BE2C (cell line): ENCODE measurements at regions not wholly inside any gene's neighbourhood (a gene's known extent, or its start where the extent isn't known, plus 50 kb on each side); places are given as distances from the start of the nearest gene placed in this dataset.

Experiments used
- DNase-seq: peaks from one replicate; pipeline ENCODE4 v3.0.0-alpha.2; 2020
- H3K27me3 ChIP-seq: fragments of 250-450 bp; sonication (Bioruptor Pico); 2 replicates; pipeline ENCODE4 v1.5.1; 2020; ENCODE audit warnings: mild to moderate bottlenecking
- H3K36me3 ChIP-seq: fragments of 250-450 bp; sonication (Bioruptor Pico); 2 replicates; pipeline ENCODE4 v1.5.1; 2020; ENCODE audit warnings: mild to moderate bottlenecking
- H3K4me1 ChIP-seq: fragments of 250-450 bp; sonication (Bioruptor Pico); 2 replicates; pipeline ENCODE4 v1.5.1; 2020
- H3K4me3 ChIP-seq: 2 replicates; pipeline ENCODE4 v1.5.1; 2011; ENCODE audit warnings: low read depth, low read length
- H3K9me3 ChIP-seq: fragments of 250-450 bp; sonication (Bioruptor Pico); 2 replicates; pipeline ENCODE4 v1.5.1; 2020
- TF ChIP-seq, protein P1 (sequence below): IDR thresholded peaks from 2 replicates; pipeline ENCODE4 v1.5.1; 2012; ENCODE audit warnings: mild to moderate bottlenecking, low read depth, low read length

DNA sequence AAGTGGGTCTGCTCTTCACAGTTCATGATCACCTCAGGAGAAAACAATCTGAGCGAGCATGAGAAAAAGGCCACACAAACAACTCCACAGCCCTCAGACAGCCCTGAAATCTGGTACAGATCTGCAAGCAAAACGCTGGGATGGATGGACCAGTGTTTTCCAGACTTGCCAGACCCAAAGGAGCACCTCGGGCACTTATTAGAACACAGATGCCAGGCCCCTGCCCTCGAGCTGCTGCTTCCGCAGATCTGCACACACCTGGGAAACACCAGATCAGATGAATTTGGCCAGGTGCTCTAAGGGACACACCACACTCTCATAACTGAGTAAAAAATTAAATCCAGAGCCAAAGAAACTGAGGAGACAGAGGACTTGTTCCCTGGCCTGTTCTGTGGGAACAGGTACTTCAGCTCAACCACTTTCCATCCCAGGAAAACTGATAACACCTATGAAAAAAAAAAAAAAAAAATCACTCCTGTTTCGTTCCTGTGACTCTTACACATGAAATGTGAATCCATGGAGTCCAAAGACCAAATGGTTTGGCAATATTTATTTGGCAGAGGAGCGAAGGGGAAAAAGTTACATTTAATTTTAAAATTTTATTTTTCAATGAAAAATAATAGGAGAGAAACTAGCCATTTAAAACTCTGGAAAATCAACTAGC lies 202.9 kb upstream of the ESRRG start:
- Histone ChIP-seq H3K36me3 (no peaks in the 10 kb centered on the region), H3K9me3 (no peaks in the 10 kb centered on the region), H3K4me3 (no peak overlapping the region), H3K27me3 (peaks cover 13% of the 10 kb centered on the region), H3K4me1 (no peaks in the 10 kb centered on the region)
- DNase-seq, result peak; percentile 11
- TF ChIP-seq, protein P1, sequence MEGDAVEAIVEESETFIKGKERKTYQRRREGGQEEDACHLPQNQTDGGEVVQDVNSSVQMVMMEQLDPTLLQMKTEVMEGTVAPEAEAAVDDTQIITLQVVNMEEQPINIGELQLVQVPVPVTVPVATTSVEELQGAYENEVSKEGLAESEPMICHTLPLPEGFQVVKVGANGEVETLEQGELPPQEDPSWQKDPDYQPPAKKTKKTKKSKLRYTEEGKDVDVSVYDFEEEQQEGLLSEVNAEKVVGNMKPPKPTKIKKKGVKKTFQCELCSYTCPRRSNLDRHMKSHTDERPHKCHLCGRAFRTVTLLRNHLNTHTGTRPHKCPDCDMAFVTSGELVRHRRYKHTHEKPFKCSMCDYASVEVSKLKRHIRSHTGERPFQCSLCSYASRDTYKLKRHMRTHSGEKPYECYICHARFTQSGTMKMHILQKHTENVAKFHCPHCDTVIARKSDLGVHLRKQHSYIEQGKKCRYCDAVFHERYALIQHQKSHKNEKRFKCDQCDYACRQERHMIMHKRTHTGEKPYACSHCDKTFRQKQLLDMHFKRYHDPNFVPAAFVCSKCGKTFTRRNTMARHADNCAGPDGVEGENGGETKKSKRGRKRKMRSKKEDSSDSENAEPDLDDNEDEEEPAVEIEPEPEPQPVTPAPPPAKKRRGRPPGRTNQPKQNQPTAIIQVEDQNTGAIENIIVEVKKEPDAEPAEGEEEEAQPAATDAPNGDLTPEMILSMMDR, result no peak

DNA sequence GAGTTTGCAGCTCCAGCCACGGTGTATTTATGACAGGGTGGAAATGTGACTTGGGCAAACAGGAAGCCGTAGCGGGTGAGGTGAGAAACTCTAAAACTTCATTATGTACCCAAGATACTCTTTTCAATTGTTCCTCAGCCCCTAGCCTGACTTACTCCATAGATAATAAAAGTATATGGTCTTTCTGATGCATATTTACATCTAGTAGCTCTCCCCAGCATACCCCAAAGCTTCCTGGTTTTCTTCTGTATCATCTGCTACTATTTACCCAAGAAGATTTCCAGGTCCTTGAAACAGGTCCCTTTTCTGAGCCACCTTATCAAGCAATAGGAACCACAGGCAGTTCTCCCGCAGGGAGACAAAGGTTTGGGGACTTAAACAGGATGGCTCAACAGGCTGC lies 201.5 kb upstream of the ESRRG start:
- no peak overlapping the region for H3K4me3 ChIP-seq
- TF ChIP-seq, protein P1, result no peak
- H3K27me3 ChIP-seq, result peaks cover 19% of the 10 kb centered on the region
- no peaks in the 10 kb centered on the region for H3K4me1 ChIP-seq
- H3K9me3 ChIP-seq, result no peaks in the 10 kb centered on the region
- no peak for DNase-seq
- H3K36me3 ChIP-seq, result no peaks in the 10 kb centered on the region

DNA sequence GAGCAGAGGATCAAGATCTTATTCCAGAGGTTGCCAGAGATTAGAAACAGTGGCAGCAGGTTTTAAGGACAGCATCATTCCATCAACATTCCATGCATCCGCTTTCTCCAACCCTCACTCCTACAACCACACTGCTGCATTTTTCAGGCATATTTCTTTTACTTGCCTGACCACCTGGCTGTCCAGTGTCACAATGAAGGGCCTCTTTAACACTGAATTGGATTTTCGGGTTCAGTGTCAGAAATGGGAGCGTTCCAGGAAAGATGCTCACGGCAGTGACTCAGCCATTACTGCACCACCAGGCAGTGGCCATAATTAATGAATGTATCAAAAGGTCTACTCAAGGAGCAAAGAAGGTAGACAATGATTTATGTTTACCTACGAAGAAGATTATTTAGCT lies 200.4 kb upstream of the ESRRG start:
- no peaks in the 10 kb centered on the region for H3K9me3 ChIP-seq
- DNase-seq, result no peak
- H3K36me3 ChIP-seq, result no peaks in the 10 kb centered on the region
- TF ChIP-seq, protein P1, result no peak
- H3K27me3 ChIP-seq, result peaks cover 19% of the 10 kb centered on the region
- H3K4me3 ChIP-seq, result no peak overlapping the region
- H3K4me1 ChIP-seq, result no peaks in the 10 kb centered on the region

DNA sequence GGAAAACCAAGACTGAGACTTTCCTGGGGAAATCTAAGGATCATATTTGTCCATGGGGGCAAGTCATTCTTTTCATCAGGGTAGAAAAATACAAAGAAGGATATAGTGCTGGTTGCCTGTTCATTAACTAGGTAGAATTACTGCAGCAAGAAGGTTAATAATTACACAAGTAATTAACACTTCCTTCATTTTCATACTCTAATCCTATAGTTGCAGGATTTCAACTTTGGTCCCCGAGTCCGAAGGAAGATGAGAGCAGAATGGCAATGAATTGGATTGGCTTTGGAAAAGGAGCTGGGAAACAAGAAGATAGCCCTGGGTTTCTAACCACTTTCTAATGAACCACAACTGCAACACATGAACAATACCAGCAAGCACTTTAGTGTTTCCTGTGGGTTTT lies 199.2 kb upstream of the ESRRG start:
- Histone ChIP-seq H3K9me3 (no peaks in the 10 kb centered on the region), H3K27me3 (peaks cover 19% of the 10 kb centered on the region), H3K4me1 (no peaks in the 10 kb centered on the region), H3K36me3 (no peaks in the 10 kb centered on the region), H3K4me3 (no peak overlapping the region)
- TF ChIP-seq, protein P1, result no peak
- DNase-seq, result no peak

DNA sequence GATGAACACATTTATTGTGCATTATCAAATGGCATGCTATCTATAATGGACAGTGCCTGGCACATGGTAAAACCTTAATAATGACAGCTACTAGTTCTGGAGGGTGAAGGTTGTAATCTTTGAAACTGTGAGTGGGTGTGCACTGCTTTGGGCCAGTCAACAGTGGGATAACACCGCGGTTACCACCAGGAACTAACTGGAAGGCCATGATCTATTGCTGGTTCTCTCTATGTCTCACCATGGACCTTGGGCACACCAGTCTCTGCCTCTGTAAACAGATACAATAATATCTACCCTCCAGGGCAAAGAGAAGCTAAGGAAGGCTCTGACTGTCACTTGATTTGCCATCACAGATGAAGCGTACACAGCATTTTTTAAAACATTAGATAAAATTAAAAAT lies 198.6 kb upstream of the ESRRG start:
- TF ChIP-seq, protein P1, result no peak
- Histone ChIP-seq H3K4me3 (no peak overlapping the region), H3K36me3 (no peaks in the 10 kb centered on the region), H3K9me3 (no peaks in the 10 kb centered on the region), H3K4me1 (no peaks in the 10 kb centered on the region), H3K27me3 (peaks cover 19% of the 10 kb centered on the region)
- no peak for DNase-seq

DNA sequence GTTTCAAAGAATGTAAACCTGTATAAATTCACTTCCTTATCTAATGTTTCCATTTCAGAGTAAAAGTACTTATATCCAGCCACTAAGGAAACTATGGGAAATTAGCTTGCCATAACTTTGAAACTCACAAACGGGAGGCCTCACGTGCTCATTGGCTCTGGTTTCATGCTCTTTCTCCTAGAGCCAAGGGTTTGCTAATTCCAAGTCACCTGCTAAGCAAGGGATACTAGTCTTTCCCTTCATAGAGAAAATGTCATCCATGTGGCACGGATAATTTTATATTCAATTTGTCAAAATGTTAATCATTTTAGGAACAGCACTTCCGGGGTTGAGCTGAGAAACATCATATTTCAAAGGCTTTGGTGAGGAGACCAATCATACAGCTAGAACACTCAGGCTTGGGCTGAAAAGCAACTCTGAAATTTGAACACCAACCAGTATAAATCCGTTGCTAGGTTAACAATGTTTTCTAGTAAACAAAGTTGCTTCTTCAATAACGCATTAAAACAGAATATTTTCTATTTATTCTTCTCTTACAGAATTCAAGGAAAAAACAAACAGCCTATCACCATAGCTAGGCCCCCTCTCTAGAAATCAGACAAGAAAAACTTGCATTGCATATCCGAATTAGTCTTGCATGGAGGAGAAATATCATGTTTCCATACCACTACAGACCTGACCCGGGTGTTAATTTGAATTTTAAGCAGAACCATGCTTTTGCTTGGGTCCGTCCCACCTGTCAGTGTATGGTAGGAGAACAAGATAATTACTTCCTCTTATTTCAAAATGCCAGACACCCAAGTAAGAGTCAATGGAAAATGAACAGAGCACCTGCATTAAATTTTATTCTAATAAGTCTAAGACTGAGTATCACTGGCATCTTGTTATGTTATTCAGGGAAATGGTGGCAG lies 196.1 kb upstream of the ESRRG start:
- Histone ChIP-seq H3K27me3 (peaks cover 19% of the 10 kb centered on the region), H3K9me3 (no peaks in the 10 kb centered on the region), H3K36me3 (no peaks in the 10 kb centered on the region), H3K4me1 (no peaks in the 10 kb centered on the region), H3K4me3 (no peak overlapping the region)
- TF ChIP-seq, protein P1, result no peak
- no peak for DNase-seq
